Stimulated activated naive B cell treated with anti-CD40 and anti-IgM and Interleukin-4, amounts not matched to agents 10 μg/mL and 1 μg/mL and 100 μg/mL, for 72 hours (primary cell): ENCODE measurements at regions not wholly inside any gene's neighbourhood (a gene's known extent, or its start where the extent isn't known, plus 50 kb on each side); places are given as distances from the start of the nearest gene placed in this dataset.
"Not testable (repeated sequence)": the region's sequence is repeated elsewhere in the genome, so short reads cannot be mapped to it uniquely, and the experiment has no call there.

ENCODE experiments used
- ATAC-seq, 2 donors: fragments of 150-1000 bp; cut with Tn5 transposase; replicated peaks; 2 replicates each; pipeline ENCODE4 v1.10.0; 2021; ENCODE audit warnings: moderate library complexity in 1 of 2
- DNase-seq: peaks from one replicate; pipeline ENCODE4 v3.0.0; 2021
- H3K27ac Mint-ChIP-seq: one replicate; pipeline ENCODE4 v1.8.0; 2022; ENCODE audit warnings: mild to moderate bottlenecking, mixed read lengths
- H3K27me3 Mint-ChIP-seq, 2 donors: one replicate each; pipeline ENCODE4 v1.8.0; 2022; ENCODE audit warnings: mixed read lengths in 2 of 2
- H3K36me3 Mint-ChIP-seq, 2 donors: one replicate each; pipeline ENCODE4 v1.8.0; 2022; ENCODE audit warnings: mixed read lengths in 2 of 2, mild to moderate bottlenecking in 1 of 2
- H3K4me1 Mint-ChIP-seq, 2 donors: one replicate each; pipeline ENCODE4 v1.8.0; 2022; ENCODE audit warnings: mixed read lengths in 2 of 2, mild to moderate bottlenecking in 1 of 2
- H3K4me3 Mint-ChIP-seq, 2 donors: one replicate each; pipeline ENCODE4 v1.8.0; 2022; ENCODE audit warnings: mild to moderate bottlenecking in 2 of 2, mixed read lengths in 2 of 2, moderate library complexity in 1 of 2
- H3K9me3 Mint-ChIP-seq, 2 donors: one replicate each; pipeline ENCODE4 v1.8.0; 2022; ENCODE audit warnings: mixed read lengths in 2 of 2, mild to moderate bottlenecking in 1 of 2

DNA sequence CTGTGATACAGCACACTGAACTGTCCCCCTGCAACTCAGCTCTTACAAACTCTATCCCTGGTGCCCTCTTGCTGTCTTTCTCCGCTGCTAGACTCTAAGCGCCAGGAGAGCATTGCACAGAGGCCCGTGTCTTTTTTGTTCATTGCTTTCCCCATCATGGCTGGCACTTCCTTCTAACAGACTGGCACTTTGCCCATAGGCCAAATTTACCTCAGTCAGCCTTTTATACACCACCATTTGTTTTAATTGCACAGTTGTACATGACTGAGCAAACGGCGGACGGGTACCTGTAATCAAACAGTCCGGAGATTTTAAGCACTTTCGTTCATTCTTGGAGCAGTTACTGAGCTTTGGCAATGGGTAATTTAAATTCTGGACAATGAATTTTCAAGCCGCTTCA lies 102.2 kb upstream of the CLINT1 start:
- peaks cover 0 to 4% of the 10 kb centered on the region in 2 donors for H3K27me3 Mint-ChIP-seq
- H3K4me3 Mint-ChIP-seq: no peak overlapping the region
- H3K4me1 Mint-ChIP-seq: no peaks in the 10 kb centered on the region
- H3K36me3 Mint-ChIP-seq: no peaks in the 10 kb centered on the region
- ATAC-seq (no peak), DNase-seq (no peak)
- no peak overlapping the region for H3K27ac Mint-ChIP-seq
- no peaks in the 10 kb centered on the region for H3K9me3 Mint-ChIP-seq

DNA sequence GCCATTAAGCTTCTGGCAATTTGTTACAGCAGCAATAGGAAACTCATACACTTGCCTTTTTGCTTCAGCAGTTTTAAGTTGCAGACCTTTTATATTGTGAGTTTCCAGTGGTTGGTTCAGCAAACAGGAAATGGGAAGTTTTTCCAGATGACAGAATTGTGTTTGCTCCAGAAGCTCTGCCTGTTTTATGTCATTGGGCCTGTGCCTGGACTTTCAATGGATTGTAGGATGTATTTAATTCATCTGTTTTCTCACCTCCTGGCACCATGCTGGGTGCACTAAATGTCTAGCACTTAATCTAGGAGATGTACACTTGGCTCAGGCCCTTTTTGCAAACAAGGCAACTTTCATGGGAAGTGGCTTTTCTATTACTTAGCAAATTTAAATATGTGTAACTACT lies 100.4 kb upstream of the CLINT1 start:
- H3K4me1 Mint-ChIP-seq: no peaks in the 10 kb centered on the region
- peaks cover 0 to 8% of the 10 kb centered on the region in 2 donors for H3K27me3 Mint-ChIP-seq
- no peak for ATAC-seq
- H3K4me3 Mint-ChIP-seq: no peak overlapping the region
- no peaks in the 10 kb centered on the region for H3K9me3 Mint-ChIP-seq
- DNase-seq: no peak
- H3K27ac Mint-ChIP-seq: no peak overlapping the region
- no peaks in the 10 kb centered on the region for H3K36me3 Mint-ChIP-seq

DNA sequence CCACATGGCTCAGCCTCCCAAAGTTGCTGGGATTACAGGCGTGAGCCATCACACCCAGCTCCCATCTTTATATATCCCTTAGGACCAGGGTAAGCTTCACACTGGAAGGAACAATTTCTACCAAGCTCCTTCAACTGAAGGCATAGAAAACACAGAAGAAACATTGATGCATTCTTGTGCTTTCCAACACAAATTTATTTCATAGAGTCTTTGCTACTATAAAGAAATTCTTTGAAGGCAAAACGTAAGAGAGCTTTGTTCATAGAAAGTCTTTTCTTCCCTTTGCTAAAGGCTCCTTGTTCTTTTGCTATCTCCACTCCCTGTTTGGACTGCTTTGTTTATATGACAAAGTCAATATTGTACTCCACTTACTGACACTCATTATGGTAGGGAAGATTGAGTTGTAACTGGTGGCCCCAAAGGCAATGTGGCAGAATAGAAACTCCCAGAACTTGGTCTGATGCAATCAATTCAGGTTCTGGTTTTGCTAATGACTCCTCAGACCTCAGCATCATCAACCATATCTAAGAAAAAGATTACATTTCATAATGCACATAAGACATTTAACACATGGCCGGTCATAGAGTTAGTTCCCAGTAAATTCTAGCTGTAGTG lies 97.4 kb upstream of the CLINT1 start:
- DNase-seq (no peak), ATAC-seq (peak; percentile 25 to 39)
- Mint-ChIP-seq H3K4me3 (no peak overlapping the region), H3K9me3 (no peaks in the 10 kb centered on the region), H3K36me3 (no peaks in the 10 kb centered on the region), H3K4me1 (no peaks in the 10 kb centered on the region), H3K27ac (no peak overlapping the region), H3K27me3 (peaks cover 0 to 15% of the 10 kb centered on the region in 2 donors)

DNA sequence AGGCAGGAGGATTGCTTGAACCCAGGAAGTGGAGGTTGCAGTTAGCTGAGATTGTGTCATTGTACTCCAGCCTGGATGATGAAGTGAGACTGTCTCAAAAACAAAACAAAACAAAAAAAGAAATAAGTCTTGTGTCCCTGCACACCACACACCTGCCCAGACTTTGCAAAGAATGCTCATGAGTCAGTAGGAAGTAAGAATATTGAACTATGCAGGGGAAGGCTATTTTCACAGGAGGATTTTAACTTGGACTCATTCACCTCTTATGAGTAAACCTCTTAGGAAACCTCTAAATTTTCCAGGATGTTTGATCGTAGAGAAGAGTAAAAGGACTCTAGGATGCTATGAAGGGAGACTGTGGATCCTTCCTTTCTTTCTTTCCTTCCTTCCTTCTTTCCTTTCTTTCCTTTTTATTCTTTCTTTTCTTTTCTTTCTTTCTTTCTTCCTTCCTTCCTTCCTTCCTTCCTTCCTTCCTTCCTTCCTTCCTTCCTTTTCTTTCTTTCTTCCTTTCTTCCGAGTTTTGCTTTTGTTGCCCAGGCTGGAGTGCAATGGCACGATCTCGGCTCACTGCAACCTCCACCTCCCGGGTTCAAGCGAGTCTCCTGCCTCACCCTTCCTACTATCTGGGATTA lies 96.7 kb upstream of the CLINT1 start:
- Mint-ChIP-seq H3K4me1 (no peaks in the 10 kb centered on the region), H3K27me3 (peaks cover 0 to 15% of the 10 kb centered on the region in 2 donors), H3K4me3 (no peak overlapping the region), H3K27ac (no peak overlapping the region), H3K9me3 (no peaks in the 10 kb centered on the region), H3K36me3 (no peaks in the 10 kb centered on the region)
- no peak for DNase-seq
- ATAC-seq: no peak

DNA sequence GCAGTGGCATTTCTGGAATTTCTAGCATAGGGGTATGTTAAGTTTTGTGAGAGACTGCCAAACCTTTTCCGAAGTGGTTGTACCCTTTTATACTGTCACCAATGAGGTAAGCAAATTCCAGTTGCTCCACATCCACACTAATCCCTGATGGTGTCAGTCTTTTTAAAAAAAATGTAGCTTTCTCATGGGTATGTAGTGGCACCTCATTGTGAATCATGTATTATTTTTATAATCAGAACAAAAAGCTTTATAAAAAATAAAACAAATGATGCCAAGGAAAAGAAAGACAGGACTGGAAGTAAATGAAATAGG lies 93.4 kb upstream of the CLINT1 start:
- ATAC-seq (no peak), DNase-seq (no peak)
- Mint-ChIP-seq H3K27ac (no peak overlapping the region), H3K4me3 (no peak overlapping the region), H3K4me1 (peaks cover 5 to 7% of the 10 kb centered on the region in 2 donors), H3K36me3 (no peaks in the 10 kb centered on the region), H3K27me3 (peaks cover 6 to 19% of the 10 kb centered on the region in 2 donors), H3K9me3 (no peaks in the 10 kb centered on the region)

DNA sequence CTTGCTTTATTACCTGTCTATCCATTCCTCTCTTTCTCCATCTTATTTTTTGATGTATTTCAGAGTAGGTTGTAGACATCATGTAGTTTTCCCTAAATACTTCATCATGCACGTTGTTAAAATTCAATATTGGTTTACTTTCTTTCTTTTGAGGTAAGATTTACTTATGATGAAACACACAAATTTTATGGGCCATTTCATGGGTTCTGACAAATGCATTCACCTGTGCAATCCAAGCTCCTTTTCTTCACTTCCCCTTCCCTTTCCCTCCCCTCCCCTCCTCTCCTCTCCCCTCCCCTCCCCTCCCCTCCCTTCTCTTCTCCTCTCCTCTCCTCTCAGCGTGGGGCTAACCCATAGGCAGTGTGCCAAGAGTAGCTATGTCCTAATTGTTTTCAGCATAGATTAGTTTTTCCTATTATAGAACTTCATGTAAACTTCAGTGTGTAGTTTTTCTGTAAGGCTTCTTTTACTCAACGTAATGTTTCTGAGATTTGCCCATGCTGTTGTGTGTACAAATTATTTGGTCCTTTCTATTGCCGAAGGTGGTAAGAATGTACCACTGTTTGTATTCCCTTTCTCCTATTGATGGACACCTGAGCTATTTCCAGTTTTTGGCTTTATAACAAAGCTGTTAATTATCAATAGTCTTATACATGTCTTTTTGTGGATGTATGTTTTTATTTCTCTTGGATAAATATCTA lies 92.9 kb upstream of the CLINT1 start:
- no peak overlapping the region for H3K27ac Mint-ChIP-seq
- DNase-seq (no peak), ATAC-seq (no peak)
- no peaks in the 10 kb centered on the region for H3K36me3 Mint-ChIP-seq
- H3K4me1 Mint-ChIP-seq: peaks cover 5 to 7% of the 10 kb centered on the region in 2 donors
- H3K4me3 Mint-ChIP-seq: no peak overlapping the region
- H3K9me3 Mint-ChIP-seq: no peaks in the 10 kb centered on the region
- peaks cover 6 to 19% of the 10 kb centered on the region in 2 donors for H3K27me3 Mint-ChIP-seq

DNA sequence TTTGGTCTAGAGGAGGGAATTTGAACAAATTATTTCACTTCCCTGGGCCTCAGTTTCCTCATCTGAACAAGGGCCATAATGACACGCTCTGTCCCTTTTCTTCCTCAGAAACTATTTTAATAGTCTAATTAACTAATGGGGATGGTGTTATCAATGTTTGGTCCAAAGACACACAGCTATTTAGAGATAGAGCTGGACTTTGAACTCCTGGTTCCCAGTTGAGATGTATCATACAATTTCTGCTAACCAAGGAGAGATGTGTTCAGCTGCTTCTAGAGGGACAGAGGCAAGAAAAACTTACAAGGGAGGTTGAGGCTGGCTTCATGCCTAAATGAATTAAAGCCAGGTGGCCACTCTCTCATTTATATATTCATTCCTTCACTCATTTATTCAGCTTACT lies 90.6 kb upstream of the CLINT1 start:
- Mint-ChIP-seq H3K27ac (no peak overlapping the region), H3K4me3 (no peak overlapping the region), H3K4me1 (peaks cover 5 to 7% of the 10 kb centered on the region in 2 donors), H3K27me3 (peaks cover 6 to 11% of the 10 kb centered on the region in 2 donors), H3K9me3 (no peaks in the 10 kb centered on the region), H3K36me3 (no peaks in the 10 kb centered on the region)
- ATAC-seq: no peak
- DNase-seq: no peak

DNA sequence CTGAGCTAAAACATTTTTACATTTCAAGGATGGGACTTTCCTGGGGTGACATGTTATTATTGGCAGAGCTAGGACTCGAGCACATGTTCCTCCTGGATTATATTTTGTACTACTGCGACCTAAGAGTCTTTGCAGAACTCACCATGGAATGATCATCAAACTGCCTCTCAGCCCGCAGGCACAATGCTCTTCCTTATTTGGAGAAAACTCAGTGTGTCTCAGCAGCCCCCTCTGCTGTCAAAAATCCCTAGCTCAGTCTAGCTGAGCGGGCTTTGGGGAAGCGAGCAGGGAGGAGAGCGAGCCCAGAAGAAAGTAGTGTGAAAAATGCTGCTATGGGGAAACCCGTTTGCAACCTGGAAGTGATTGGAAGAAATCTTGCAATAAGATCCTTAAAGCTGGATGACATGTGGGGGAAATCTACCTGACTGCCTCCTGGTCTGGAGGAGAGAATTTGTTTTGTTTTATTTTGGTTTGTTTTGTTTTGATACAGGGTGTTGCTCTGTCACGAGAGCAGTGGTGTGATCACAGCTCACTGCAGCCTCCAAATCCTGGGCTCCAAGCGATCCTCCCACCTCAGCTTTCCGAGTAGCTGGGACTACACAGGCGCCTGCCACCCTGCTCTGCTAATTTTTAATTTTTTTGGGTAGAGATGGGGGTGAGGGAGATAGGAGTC lies 89.9 kb upstream of the CLINT1 start:
- peak; percentile 99 to 100 for ATAC-seq
- H3K4me3 Mint-ChIP-seq: peak overlapping the region; percentile 34 to 58
- peaks cover 6 to 11% of the 10 kb centered on the region in 2 donors for H3K27me3 Mint-ChIP-seq
- no peaks in the 10 kb centered on the region for H3K36me3 Mint-ChIP-seq
- peaks cover 5 to 7% of the 10 kb centered on the region in 2 donors for H3K4me1 Mint-ChIP-seq
- DNase-seq: peak; percentile 75
- no peak overlapping the region for H3K27ac Mint-ChIP-seq
- H3K9me3 Mint-ChIP-seq: no peaks in the 10 kb centered on the region

DNA sequence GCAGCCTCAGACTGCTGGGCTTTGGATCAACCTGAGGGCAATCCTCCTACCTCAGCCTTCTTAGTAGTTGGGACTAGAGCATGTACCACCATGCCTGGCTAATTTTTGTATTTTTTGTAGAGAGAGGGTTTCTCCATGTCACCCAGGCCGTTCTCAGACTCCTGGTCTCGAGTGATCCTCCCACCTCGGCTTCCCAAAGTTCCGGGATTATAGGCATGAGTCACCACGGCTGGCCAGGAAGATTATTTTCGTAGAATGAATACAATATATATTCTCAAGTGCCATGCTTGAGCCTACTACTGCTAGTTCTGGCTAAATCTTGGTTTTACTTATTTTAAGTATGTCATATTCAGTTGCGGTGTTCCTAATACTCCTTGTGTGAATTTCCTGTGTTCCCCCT lies 88.2 kb upstream of the CLINT1 start:
- Mint-ChIP-seq H3K27me3 (peaks cover 4 to 6% of the 10 kb centered on the region in 2 donors), H3K9me3 (no peaks in the 10 kb centered on the region), H3K4me3 (no peak overlapping the region), H3K27ac (no peak overlapping the region), H3K4me1 (peaks cover 5 to 7% of the 10 kb centered on the region in 2 donors), H3K36me3 (no peaks in the 10 kb centered on the region)
- ATAC-seq: no peak
- no peak for DNase-seq

DNA sequence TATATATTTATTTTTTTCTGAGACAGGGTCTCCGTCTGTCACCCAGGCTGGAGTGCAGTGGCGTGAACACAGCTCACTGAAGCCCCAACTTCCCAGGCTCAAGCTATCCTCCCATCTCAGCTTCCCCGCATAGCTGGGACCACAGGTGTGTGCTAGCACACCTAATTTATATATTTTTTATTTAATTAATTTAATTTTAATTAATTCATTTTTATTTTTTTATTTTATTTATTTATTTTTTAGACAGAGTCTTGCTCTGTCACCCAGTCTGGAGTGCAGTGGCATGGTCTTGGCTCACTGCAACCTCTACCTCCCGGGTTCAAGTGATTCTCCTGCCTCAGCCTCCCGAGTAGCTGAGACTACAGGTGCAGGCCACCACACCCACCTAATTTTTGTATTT lies 86.9 kb upstream of the CLINT1 start:
- not testable (repeated sequence) for H3K36me3 Mint-ChIP-seq, H3K9me3 Mint-ChIP-seq, H3K4me3 Mint-ChIP-seq, ATAC-seq, H3K27ac Mint-ChIP-seq, DNase-seq, H3K27me3 Mint-ChIP-seq, H3K4me1 Mint-ChIP-seq

DNA sequence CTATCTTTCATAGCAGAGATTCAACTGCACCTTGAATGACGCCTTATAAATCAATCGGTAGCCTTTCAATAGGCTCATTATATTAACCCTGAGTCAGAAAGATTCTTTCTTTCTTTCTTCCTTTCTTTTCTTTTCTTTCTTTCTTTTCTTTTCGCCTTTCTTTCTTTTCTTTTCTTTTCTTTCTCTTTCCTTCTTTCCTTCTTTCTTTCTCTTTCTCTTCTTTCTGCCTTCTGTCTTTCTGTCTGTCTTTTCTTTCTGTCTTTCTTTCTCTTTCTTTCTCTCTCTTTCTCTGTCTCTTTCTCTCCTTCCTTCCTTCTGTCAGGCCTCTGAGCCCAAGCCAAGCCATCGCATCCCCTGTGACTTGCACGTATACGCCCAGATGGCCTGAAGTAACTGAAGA lies 86.0 kb upstream of the CLINT1 start:
- Mint-ChIP-seq H3K27ac (no peak overlapping the region), H3K4me1 (peaks cover 5 to 7% of the 10 kb centered on the region in 2 donors), H3K27me3 (peaks cover 4 to 6% of the 10 kb centered on the region in 2 donors), H3K36me3 (no peaks in the 10 kb centered on the region), H3K9me3 (no peaks in the 10 kb centered on the region), H3K4me3 (no peak overlapping the region)
- DNase-seq (no peak), ATAC-seq (no peak)

DNA sequence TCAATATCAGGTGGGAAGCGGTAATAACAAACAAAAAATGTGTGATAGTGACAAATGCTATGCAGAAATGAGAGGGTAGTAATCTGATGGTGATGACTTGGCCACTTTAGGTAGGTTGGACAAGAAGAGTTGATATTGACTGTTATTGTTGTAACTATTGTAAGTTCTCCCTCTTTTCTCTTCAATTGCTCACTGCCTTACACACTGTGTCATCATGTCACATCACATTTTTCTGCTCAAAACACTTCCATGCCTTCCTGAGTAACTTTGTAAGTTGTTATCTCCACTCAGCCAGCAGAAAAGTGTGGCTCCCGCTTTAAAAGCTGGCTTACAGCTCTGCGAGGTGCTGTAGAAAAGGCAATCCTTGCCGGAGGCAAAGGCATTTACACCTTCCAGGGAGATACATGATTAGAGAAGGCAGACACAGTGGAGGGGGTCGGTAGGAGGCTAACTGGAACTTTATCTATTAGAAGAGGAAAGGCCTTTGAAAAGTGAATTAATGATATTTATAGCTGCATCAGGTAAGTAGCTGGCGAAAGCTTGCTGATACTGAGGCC lies 85.2 kb upstream of the CLINT1 start:
- no peaks in the 10 kb centered on the region for H3K36me3 Mint-ChIP-seq
- no peaks in the 10 kb centered on the region for H3K9me3 Mint-ChIP-seq
- peaks cover 4 to 6% of the 10 kb centered on the region in 2 donors for H3K27me3 Mint-ChIP-seq
- ATAC-seq (no peak), DNase-seq (no peak)
- no peak overlapping the region for H3K4me3 Mint-ChIP-seq
- H3K4me1 Mint-ChIP-seq: peaks cover 5 to 6% of the 10 kb centered on the region in 2 donors
- H3K27ac Mint-ChIP-seq: no peak overlapping the region

DNA sequence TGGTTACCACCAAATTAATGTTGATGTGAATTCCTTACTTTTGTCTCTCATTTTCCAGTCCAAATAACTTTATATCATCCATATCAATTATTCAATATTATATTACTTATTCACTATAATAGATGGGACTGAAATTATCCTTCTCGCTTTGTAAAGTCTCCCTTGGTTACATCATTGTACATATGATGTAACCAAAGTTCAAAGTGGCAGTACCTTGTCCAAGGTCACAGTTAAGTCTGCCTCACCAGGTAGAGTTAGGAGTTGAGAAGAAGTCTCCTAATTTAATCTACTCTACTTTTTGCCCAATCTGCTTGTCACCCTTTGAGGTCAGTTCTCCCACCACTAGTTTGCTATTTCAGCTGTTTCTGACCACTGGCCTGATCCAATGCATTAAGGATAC lies 83.7 kb upstream of the CLINT1 start:
- H3K4me3 Mint-ChIP-seq: no peak overlapping the region
- no peaks in the 10 kb centered on the region for H3K27me3 Mint-ChIP-seq
- DNase-seq: no peak
- H3K4me1 Mint-ChIP-seq: no peaks in the 10 kb centered on the region
- ATAC-seq: no peak
- no peaks in the 10 kb centered on the region for H3K9me3 Mint-ChIP-seq
- H3K36me3 Mint-ChIP-seq: no peaks in the 10 kb centered on the region
- no peak overlapping the region for H3K27ac Mint-ChIP-seq

DNA sequence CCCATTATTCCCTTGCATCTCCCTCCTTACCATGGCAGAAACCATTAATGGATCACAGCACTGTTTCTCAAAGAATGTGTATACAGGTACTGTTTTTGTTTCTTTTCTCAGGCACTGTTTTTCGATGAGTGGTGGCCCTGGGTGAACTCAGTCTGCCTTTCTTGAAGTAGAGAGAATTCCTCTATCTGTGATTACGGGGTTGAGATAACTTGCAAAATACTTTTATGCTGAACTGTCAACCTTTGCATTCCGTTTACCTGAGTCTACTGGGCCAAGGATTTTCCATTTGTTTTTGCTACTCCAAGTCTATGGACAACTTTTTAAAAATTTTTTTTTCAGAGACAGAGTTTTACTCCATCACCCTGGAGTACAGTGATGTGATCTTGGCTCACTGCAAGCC lies 82.7 kb upstream of the CLINT1 start:
- peaks cover 0 to 1% of the 10 kb centered on the region in 2 donors for H3K9me3 Mint-ChIP-seq
- H3K4me1 Mint-ChIP-seq: no peaks in the 10 kb centered on the region
- no peak for ATAC-seq
- no peaks in the 10 kb centered on the region for H3K36me3 Mint-ChIP-seq
- no peak for DNase-seq
- no peak overlapping the region for H3K27ac Mint-ChIP-seq
- no peak overlapping the region for H3K4me3 Mint-ChIP-seq
- H3K27me3 Mint-ChIP-seq: no peaks in the 10 kb centered on the region
